ENCODE measurements at regions not wholly inside any gene's neighbourhood (a gene's known extent, or its start where the extent isn't known, plus 50 kb on each side); places are given as distances from the start of the nearest gene placed in this dataset.

GRCh38 chr10:56604624-56605023, 243.6 kb upstream of the ZWINT start:
- POLR2A ChIA-PET = no interaction called here
- Histone ChIP-seq H3K9me3 (ENCODE audit: control insufficient read depth, insufficient read depth, low read length) (peaks cover 9% of the 10 kb centered on the region), H3K27me3 (ENCODE audit: control insufficient read depth, insufficient read depth, low read length) (no peaks in the 10 kb centered on the region), H3K27ac (ENCODE audit: low read depth, low read length) (no peak overlapping the region), H3K4me3 (ENCODE audit: low read depth, low read length) (no peak overlapping the region)
- DNase-seq (ENCODE audit: low read depth, low spot score) = no peak
- CTCF ChIA-PET = no interaction called here
- TF ChIP-seq, protein P1, sequence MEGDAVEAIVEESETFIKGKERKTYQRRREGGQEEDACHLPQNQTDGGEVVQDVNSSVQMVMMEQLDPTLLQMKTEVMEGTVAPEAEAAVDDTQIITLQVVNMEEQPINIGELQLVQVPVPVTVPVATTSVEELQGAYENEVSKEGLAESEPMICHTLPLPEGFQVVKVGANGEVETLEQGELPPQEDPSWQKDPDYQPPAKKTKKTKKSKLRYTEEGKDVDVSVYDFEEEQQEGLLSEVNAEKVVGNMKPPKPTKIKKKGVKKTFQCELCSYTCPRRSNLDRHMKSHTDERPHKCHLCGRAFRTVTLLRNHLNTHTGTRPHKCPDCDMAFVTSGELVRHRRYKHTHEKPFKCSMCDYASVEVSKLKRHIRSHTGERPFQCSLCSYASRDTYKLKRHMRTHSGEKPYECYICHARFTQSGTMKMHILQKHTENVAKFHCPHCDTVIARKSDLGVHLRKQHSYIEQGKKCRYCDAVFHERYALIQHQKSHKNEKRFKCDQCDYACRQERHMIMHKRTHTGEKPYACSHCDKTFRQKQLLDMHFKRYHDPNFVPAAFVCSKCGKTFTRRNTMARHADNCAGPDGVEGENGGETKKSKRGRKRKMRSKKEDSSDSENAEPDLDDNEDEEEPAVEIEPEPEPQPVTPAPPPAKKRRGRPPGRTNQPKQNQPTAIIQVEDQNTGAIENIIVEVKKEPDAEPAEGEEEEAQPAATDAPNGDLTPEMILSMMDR (IDR thresholded peaks at IDR 0.05; ENCODE audit: low read depth, low read length) = no peak

DNA sequence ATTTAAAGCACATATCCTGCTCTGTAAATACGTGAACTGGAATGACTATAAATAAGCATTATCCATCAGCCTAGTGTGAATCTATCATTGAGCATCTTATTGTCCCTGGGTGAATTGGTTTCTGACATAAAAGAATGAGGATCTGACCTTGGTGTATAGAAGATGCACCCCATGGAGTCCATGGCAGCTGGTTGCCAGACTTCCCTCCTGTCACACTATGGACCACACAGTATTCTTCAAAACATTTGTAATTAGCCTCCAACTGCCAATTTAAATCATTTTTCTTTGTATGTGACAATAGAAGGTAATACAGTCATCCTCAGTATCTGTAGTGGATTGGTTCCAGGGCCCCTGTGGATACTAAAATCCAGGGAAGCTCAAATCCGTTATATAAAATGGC, 238.1 kb upstream of the ZWINT start:
- TF ChIP-seq, protein P1 (IDR thresholded peaks at IDR 0.05; ENCODE audit: low read depth, low read length) = no peak
- no peak for DNase-seq (ENCODE audit: low read depth, low spot score)
- H3K9me3 ChIP-seq (ENCODE audit: control insufficient read depth, insufficient read depth, low read length) = peaks cover 8% of the 10 kb centered on the region
- CTCF ChIA-PET = no interaction called here
- no peaks in the 10 kb centered on the region for H3K27me3 ChIP-seq (ENCODE audit: control insufficient read depth, insufficient read depth, low read length)
- no peak overlapping the region for H3K4me3 ChIP-seq (ENCODE audit: low read depth, low read length)
- no peak overlapping the region for H3K27ac ChIP-seq (ENCODE audit: low read depth, low read length)
- POLR2A ChIA-PET = no interaction called here

DNA sequence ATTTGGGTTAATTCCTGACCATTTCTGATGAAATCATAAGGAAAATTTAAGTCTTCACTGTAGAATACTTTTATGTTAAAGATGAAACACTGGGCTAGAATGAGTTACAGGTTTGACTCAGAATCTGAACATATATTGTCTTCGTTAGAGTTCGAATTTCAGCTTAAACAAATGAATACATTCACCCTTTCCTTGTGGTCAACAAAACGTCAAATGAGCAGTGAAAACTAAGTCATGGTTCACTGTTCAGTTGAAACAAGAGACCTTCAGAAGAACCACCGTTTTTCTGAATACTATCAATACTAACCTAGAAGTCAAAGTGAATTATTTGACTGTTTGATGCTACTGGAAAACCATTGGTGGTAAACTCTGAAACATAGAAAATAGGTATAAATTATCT, 235.2 kb upstream of the ZWINT start:
- Histone ChIP-seq H3K4me3 (ENCODE audit: low read depth, low read length) (no peak overlapping the region), H3K9me3 (ENCODE audit: control insufficient read depth, insufficient read depth, low read length) (peaks cover 8% of the 10 kb centered on the region), H3K27me3 (ENCODE audit: control insufficient read depth, insufficient read depth, low read length) (no peaks in the 10 kb centered on the region), H3K27ac (ENCODE audit: low read depth, low read length) (no peak overlapping the region)
- ChIA-PET POLR2A (no interaction called here), CTCF (no interaction called here)
- TF ChIP-seq, protein P1 (IDR thresholded peaks at IDR 0.05; ENCODE audit: low read depth, low read length) = no peak
- no peak for DNase-seq (ENCODE audit: low read depth, low spot score)

DNA sequence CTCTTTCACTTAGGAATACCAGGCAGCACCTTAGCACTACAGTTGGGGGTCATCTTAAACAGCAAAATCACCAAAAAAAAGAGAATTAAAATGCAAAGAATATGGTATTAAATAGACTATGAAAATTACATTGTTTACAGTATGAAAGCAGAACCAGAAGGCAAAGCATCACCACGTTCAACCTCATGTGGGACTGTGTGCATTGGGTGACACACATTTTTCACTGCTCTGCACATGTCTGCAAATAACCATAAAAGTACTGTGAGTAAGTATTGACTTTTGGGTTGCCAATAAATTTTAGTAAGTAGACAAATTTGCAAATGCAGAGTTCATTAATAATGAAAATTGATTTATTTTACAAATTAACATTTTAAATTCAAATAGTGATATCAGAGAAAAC, 232.1 kb upstream of the ZWINT start:
- no peak overlapping the region for H3K27ac ChIP-seq (ENCODE audit: low read depth, low read length)
- TF ChIP-seq, protein P1 (IDR thresholded peaks at IDR 0.05; ENCODE audit: low read depth, low read length) = no peak
- H3K27me3 ChIP-seq (ENCODE audit: control insufficient read depth, insufficient read depth, low read length) = no peaks in the 10 kb centered on the region
- no peak for DNase-seq (ENCODE audit: low read depth, low spot score)
- ChIA-PET CTCF (no interaction called here), POLR2A (no interaction called here)
- no peak overlapping the region for H3K4me3 ChIP-seq (ENCODE audit: low read depth, low read length)
- peaks cover 3% of the 10 kb centered on the region for H3K9me3 ChIP-seq (ENCODE audit: control insufficient read depth, insufficient read depth, low read length)

GRCh38 chr10:56586461-56586891, 225.4 kb upstream of the ZWINT start:
- POLR2A ChIA-PET = no interaction called here
- CTCF ChIA-PET = no interaction called here
- H3K9me3 ChIP-seq (ENCODE audit: control insufficient read depth, insufficient read depth, low read length) = peaks cover 12% of the 10 kb centered on the region
- no peak overlapping the region for H3K4me3 ChIP-seq (ENCODE audit: low read depth, low read length)
- TF ChIP-seq, protein P1 (IDR thresholded peaks at IDR 0.05; ENCODE audit: low read depth, low read length) = no peak
- no peak overlapping the region for H3K27ac ChIP-seq (ENCODE audit: low read depth, low read length)
- H3K27me3 ChIP-seq (ENCODE audit: control insufficient read depth, insufficient read depth, low read length) = no peaks in the 10 kb centered on the region
- no peak for DNase-seq (ENCODE audit: low read depth, low spot score)

All from AG04450 (cell line).